Endothelial cell of umbilical vein (primary cell): ENCODE measurements at regions not wholly inside any gene's neighbourhood (a gene's known extent, or its start where the extent isn't known, plus 50 kb on each side); places are given as distances from the start of the nearest gene placed in this dataset.

Source experiments
- BruUV-seq: library from RNA; stranded (reverse); fragments of 400-500 nt; replicated peaks from 2 replicates; lab custom pipeline; 2021; lab: Mats Ljungman, UMichigan
- CTCF ChIA-PET: fragments of 300-600, 350-600 bp; sonication (Branson Sonifier 250); formaldehyde crosslinking; loops from one replicate; lab custom pipeline; 2021; ENCODE audit warnings: antibody characterized with exemption, inconsistent platforms; lab: Charles Lee
- POLR2A ChIA-PET: fragments of 300-600, 350-600 bp; sonication (Branson Sonifier 250); formaldehyde crosslinking; loops from one replicate; lab custom pipeline; 2021; ENCODE audit warnings: antibody characterized with exemption, inconsistent platforms; lab: Charles Lee
- DNase-seq: peaks from one replicate; pipeline ENCODE4 v3.0.0-alpha.2; 2011; ENCODE audit warnings: low read depth, low spot score
- FAIRE-seq: peaks from 2 replicates; lab custom pipeline; 2011; peaks lifted over from hg19 to GRCh38; lab: Jason Lieb, UNC
- H2AFZ ChIP-seq: 2 replicates; pipeline ENCODE4 v1.6.0; 2012; ENCODE audit warnings: low read depth, low read length, control low read depth, inconsistent platforms
- H3K27ac ChIP-seq: 2 replicates; pipeline ENCODE4 v1.5.1; 2011; ENCODE audit warnings: low read depth, mild to moderate bottlenecking, control low read depth, low read length, moderate library complexity; ENCODE audit not compliant: insufficient read depth
- H3K27me3 ChIP-seq, 2 experiments: 2 replicates each; pipeline versions ENCODE4 v1.6.0 to v1.6.1; 2011; ENCODE audit warnings: low read length in 2 of 2, mixed read lengths in 1 of 2; ENCODE audit not compliant: control insufficient read depth in 2 of 2, insufficient read depth in 2 of 2
- H3K36me3 ChIP-seq, 2 experiments: 2 replicates in 1 of 2; 3 replicates in 1 of 2; pipeline ENCODE4 v1.5.1; 2011; ENCODE audit warnings: low read length in 2 of 2, mild to moderate bottlenecking in 1 of 2, moderate library complexity in 1 of 2; ENCODE audit not compliant: control insufficient read depth in 2 of 2, insufficient read depth in 2 of 2; ENCODE audit errors: extremely low read depth in 1 of 2
- H3K4me1 ChIP-seq: 3 replicates; pipeline ENCODE4 v1.5.1; 2011; ENCODE audit warnings: mild to moderate bottlenecking, low read length; ENCODE audit not compliant: control insufficient read depth, insufficient read depth; ENCODE audit errors: extremely low read depth
- H3K4me2 ChIP-seq: 2 replicates; pipeline ENCODE4 v1.6.1; 2011; ENCODE audit warnings: low read length, control low read depth, mixed read lengths; ENCODE audit not compliant: insufficient read depth
- H3K4me3 ChIP-seq, 3 experiments: fragments of 200-600 bp in 1 of 3; sonication (generic), shearing (Covaris generic) in 1 of 3; replicated peaks in 1 of 3; 2 replicates each; pipeline ENCODE4 v1.5.1; 2011 to 2016; ENCODE audit warnings: control low read depth in 3 of 3, low read length in 3 of 3, mild to moderate bottlenecking in 2 of 3, inconsistent platforms in 1 of 3, low read depth in 1 of 3, moderate library complexity in 1 of 3; ENCODE audit not compliant: insufficient read depth in 1 of 3
- H3K79me2 ChIP-seq: 2 replicates; pipeline ENCODE4 v1.6.0; 2012; ENCODE audit warnings: low read length, inconsistent platforms; ENCODE audit not compliant: control insufficient read depth, insufficient read depth
- H3K9ac ChIP-seq: replicated peaks from 2 replicates; pipeline ENCODE3; 2011; ENCODE audit warnings: low read length, control low read depth; ENCODE audit not compliant: insufficient read depth; ENCODE audit errors: extremely low read depth
- H3K9me1 ChIP-seq: replicated peaks from 3 replicates; pipeline ENCODE4 v1.6.0; 2011; ENCODE audit warnings: mild to moderate bottlenecking, low read length; ENCODE audit not compliant: control insufficient read depth, insufficient read depth; ENCODE audit errors: extremely low read depth
- H3K9me3 ChIP-seq: replicated peaks from 2 replicates; pipeline ENCODE4 v1.5.1; 2012; ENCODE audit warnings: low read length, inconsistent platforms; ENCODE audit not compliant: control insufficient read depth, insufficient read depth
- H4K20me1 ChIP-seq: replicated peaks from 2 replicates; pipeline ENCODE3; 2011; ENCODE audit warnings: mild to moderate bottlenecking, low read length; ENCODE audit not compliant: control insufficient read depth, insufficient read depth; ENCODE audit errors: extremely low read depth
- EZH2 ChIP-seq: IDR thresholded peaks from 2 replicates; pipeline ENCODE4 v1.6.1; 2012; ENCODE audit warnings: borderline replicate concordance, low read depth, mild to moderate bottlenecking, moderate library complexity, low read length, inconsistent platforms; ENCODE audit not compliant: severe bottlenecking
- FOS ChIP-seq: IDR thresholded peaks from 2 replicates; pipeline ENCODE4 v1.6.1; 2011; ENCODE audit warnings: mild to moderate bottlenecking, low read length, moderate library complexity, borderline replicate concordance; ENCODE audit not compliant: insufficient read depth
- GATA2 ChIP-seq: IDR thresholded peaks from 2 replicates; pipeline ENCODE4 v1.7.0; 2011; ENCODE audit warnings: low read depth, mild to moderate bottlenecking, moderate library complexity, mixed read lengths, low read length; ENCODE audit not compliant: insufficient read length, insufficient read depth
- JUN ChIP-seq: IDR thresholded peaks from 2 replicates; pipeline ENCODE4 v1.6.1; 2011; ENCODE audit warnings: borderline replicate concordance, low read depth; ENCODE audit not compliant: insufficient read length, insufficient read depth
- MAX ChIP-seq: IDR thresholded peaks from 2 replicates; pipeline ENCODE4 v1.6.1; 2011; ENCODE audit not compliant: insufficient read depth, insufficient read length
- MYC ChIP-seq: IDR thresholded peaks from one replicate; pipeline ENCODE4 v1.6.1; 2011; ENCODE audit warnings: mild to moderate bottlenecking, low read depth, low read length
- POLR2A ChIP-seq: IDR thresholded peaks from 2 replicates; pipeline ENCODE4 v1.6.1; 2012; ENCODE audit warnings: low read depth, mild to moderate bottlenecking, control low read depth, low read length
- POLR2AphosphoS5 ChIP-seq: IDR thresholded peaks from 2 replicates; pipeline ENCODE4 v1.6.1; 2012; ENCODE audit warnings: low read depth, mild to moderate bottlenecking, control low read depth, low read length, moderate library complexity; ENCODE audit not compliant: insufficient read depth
- dilution Hi-C: fragments of 300-500 bp; cut with MboI; formaldehyde crosslinking; loops from one replicate; pipeline ENCODE4 v1.15.0; 2019; ENCODE audit warnings: low sequenced_read_pairs; ENCODE audit not compliant: extremely low pct_ligation_motif_present
- intact Hi-C: fragments of 100-400 bp; cut with micrococcal nuclease; formaldehyde crosslinking; loops from one replicate; pipeline ENCODE4 v1.10.0; 2022
- TF ChIP-seq, protein P1 (sequence below), 2 donors: IDR thresholded peaks; 1 replicate in 1 of 2; 2 replicates in 1 of 2; pipeline ENCODE4 v1.5.1; 2011; ENCODE audit warnings: low read length in 2 of 2, mild to moderate bottlenecking in 2 of 2, moderate library complexity in 2 of 2, control low read depth in 1 of 2, inconsistent platforms in 1 of 2, low read depth in 1 of 2; ENCODE audit not compliant: insufficient read depth in 1 of 2; ENCODE audit errors: extremely low read depth in 1 of 2

GRCh38 chr13:109870274-109870673, 83.9 kb upstream of the IRS2 start:
- POLR2A ChIA-PET: no interaction called here
- no peak overlapping the region for H3K4me2 ChIP-seq
- H3K27ac ChIP-seq: no peak overlapping the region
- H3K36me3 ChIP-seq: no peaks in the 10 kb centered on the region
- FAIRE-seq (no peak), DNase-seq (no peak)
- H3K4me1 ChIP-seq: no peaks in the 10 kb centered on the region
- dilution Hi-C loops: no loop called here
- H2AFZ ChIP-seq: no peak overlapping the region
- H4K20me1 ChIP-seq: no peaks in the 10 kb centered on the region
- TF ChIP-seq FOS (no peak), GATA2 (no peak), MAX (no peak), EZH2 (no peak), POLR2AphosphoS5 (no peak), POLR2A (no peak), MYC (no peak), JUN (no peak)
- TF ChIP-seq, protein P1, sequence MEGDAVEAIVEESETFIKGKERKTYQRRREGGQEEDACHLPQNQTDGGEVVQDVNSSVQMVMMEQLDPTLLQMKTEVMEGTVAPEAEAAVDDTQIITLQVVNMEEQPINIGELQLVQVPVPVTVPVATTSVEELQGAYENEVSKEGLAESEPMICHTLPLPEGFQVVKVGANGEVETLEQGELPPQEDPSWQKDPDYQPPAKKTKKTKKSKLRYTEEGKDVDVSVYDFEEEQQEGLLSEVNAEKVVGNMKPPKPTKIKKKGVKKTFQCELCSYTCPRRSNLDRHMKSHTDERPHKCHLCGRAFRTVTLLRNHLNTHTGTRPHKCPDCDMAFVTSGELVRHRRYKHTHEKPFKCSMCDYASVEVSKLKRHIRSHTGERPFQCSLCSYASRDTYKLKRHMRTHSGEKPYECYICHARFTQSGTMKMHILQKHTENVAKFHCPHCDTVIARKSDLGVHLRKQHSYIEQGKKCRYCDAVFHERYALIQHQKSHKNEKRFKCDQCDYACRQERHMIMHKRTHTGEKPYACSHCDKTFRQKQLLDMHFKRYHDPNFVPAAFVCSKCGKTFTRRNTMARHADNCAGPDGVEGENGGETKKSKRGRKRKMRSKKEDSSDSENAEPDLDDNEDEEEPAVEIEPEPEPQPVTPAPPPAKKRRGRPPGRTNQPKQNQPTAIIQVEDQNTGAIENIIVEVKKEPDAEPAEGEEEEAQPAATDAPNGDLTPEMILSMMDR (IDR thresholded peaks at IDR 0.05; ENCODE audit: extremely low read depth in 1 of 2, insufficient read depth in 1 of 2, low read depth in 1 of 2, low read length in 2 of 2): no peak
- CTCF ChIA-PET: no interaction called here
- H3K4me3 ChIP-seq: no peak overlapping the region
- intact Hi-C loops: no loop called here
- BruUV-seq: no TSS peak
- peaks cover 0 to 2% of the 10 kb centered on the region in 2 experiments for H3K27me3 ChIP-seq
- H3K9ac ChIP-seq: no peak overlapping the region
- H3K9me3 ChIP-seq: no peaks in the 10 kb centered on the region
- H3K79me2 ChIP-seq: no peaks in the 10 kb centered on the region
- H3K9me1 ChIP-seq: no peaks in the 10 kb centered on the region
